Liver (tissue), 8 donors: ENCODE measurements at regions not wholly inside any gene's neighbourhood (a gene's known extent, or its start where the extent isn't known, plus 50 kb on each side); places are given as distances from the start of the nearest gene placed in this dataset.

Source experiments
- DNase-seq: peaks from one replicate; pipeline ENCODE4 v3.0.0-alpha.2; 2017; ENCODE audit warnings: low spot score
- H3K27ac ChIP-seq, 2 donors: one replicate each; pipeline ENCODE4 v1.7.0; 2013; ENCODE audit warnings: inconsistent platforms in 2 of 2, low read length in 2 of 2, control low read depth in 1 of 2, low read depth in 1 of 2, mild to moderate bottlenecking in 1 of 2
- H3K27me3 ChIP-seq, 4 donors: one replicate each; pipeline versions ENCODE4 v1.6.1 to v1.7.0; 2013; ENCODE audit warnings: low read length in 3 of 4, inconsistent platforms in 1 of 4, mild to moderate bottlenecking in 1 of 4, moderate library complexity in 1 of 4; ENCODE audit not compliant: control insufficient read depth in 4 of 4, insufficient read depth in 4 of 4
- H3K36me3 ChIP-seq, 4 donors: one replicate each; pipeline versions ENCODE4 v1.6.1 to v1.7.0; 2013; ENCODE audit warnings: low read length in 3 of 4, mild to moderate bottlenecking in 3 of 4, low read depth in 1 of 4, moderate library complexity in 1 of 4; ENCODE audit not compliant: control insufficient read depth in 4 of 4, insufficient read depth in 3 of 4
- H3K4me1 ChIP-seq, 4 donors: one replicate each; pipeline versions ENCODE4 v1.6.1 to v1.7.0; 2013; ENCODE audit warnings: low read length in 3 of 4, mild to moderate bottlenecking in 3 of 4, moderate library complexity in 1 of 4; ENCODE audit not compliant: control insufficient read depth in 4 of 4, insufficient read depth in 4 of 4
- H3K4me3 ChIP-seq, 3 donors: one replicate each; pipeline versions ENCODE4 v1.6.1 to v1.7.0; 2013; ENCODE audit warnings: low read length in 3 of 3, control low read depth in 1 of 3, low read depth in 1 of 3, mild to moderate bottlenecking in 1 of 3
- H3K9ac ChIP-seq, 2 donors: one replicate each; pipeline ENCODE4 v1.7.0; 2013; ENCODE audit warnings: low read length in 2 of 2, mild to moderate bottlenecking in 2 of 2, moderate library complexity in 2 of 2, control low read depth in 1 of 2, low read depth in 1 of 2
- H3K9me3 ChIP-seq, 4 donors: one replicate each; pipeline versions ENCODE4 v1.6.1 to v1.7.0; 2013; ENCODE audit warnings: low read length in 3 of 4; ENCODE audit not compliant: control insufficient read depth in 4 of 4
- ATF3 ChIP-seq: IDR thresholded peaks from 2 replicates; pipeline ENCODE4 v1.6.1; 2016; ENCODE audit warnings: antibody characterized with exemption
- EGR1 ChIP-seq, 2 donors: IDR thresholded peaks; 2 replicates each; pipeline ENCODE4 v1.6.1; 2016 to 2018; ENCODE audit warnings: antibody characterized with exemption in 2 of 2, low read depth in 2 of 2
- FOXA1 ChIP-seq: IDR thresholded peaks from 2 replicates; pipeline ENCODE4 v1.6.1; 2016; ENCODE audit warnings: antibody characterized with exemption
- FOXA2 ChIP-seq: IDR thresholded peaks from 2 replicates; pipeline ENCODE4 v1.6.1; 2016; ENCODE audit warnings: antibody characterized with exemption
- GABPA ChIP-seq, 2 donors: IDR thresholded peaks in 1 of 2; conservative IDR thresholded peaks in 1 of 2; 2 replicates each; pipeline ENCODE4 v1.6.1; 2016; ENCODE audit warnings: antibody characterized with exemption in 2 of 2, mild to moderate bottlenecking in 1 of 2, moderate library complexity in 1 of 2
- HNF4A ChIP-seq, 2 donors: conservative IDR thresholded peaks; 2 replicates each; pipeline ENCODE4 v1.6.1; 2016; ENCODE audit warnings: antibody characterized with exemption in 2 of 2, mild to moderate bottlenecking in 2 of 2
- HNF4G ChIP-seq: IDR thresholded peaks from 2 replicates; pipeline ENCODE4 v1.6.1; 2016; ENCODE audit warnings: antibody characterized with exemption
- JUND ChIP-seq, 2 donors: IDR thresholded peaks; 2 replicates each; pipeline ENCODE4 v1.6.1; 2016; ENCODE audit warnings: antibody characterized with exemption in 2 of 2
- NR2F2 ChIP-seq: IDR thresholded peaks from 2 replicates; pipeline ENCODE4 v1.6.1; 2016; ENCODE audit warnings: antibody characterized with exemption
- RAD21 ChIP-seq, 2 donors: IDR thresholded peaks; 2 replicates each; pipeline ENCODE4 v1.6.1; 2016; ENCODE audit warnings: antibody characterized with exemption in 2 of 2, mild to moderate bottlenecking in 2 of 2
- RXRA ChIP-seq, 2 donors: IDR thresholded peaks; 2 replicates each; pipeline ENCODE4 v1.6.1; 2017 to 2018; ENCODE audit warnings: antibody characterized with exemption in 2 of 2, mild to moderate bottlenecking in 1 of 2
- SP1 ChIP-seq: IDR thresholded peaks from 2 replicates; pipeline ENCODE4 v1.6.1; 2018; ENCODE audit warnings: antibody characterized with exemption, mild to moderate bottlenecking
- YY1 ChIP-seq: IDR thresholded peaks from 2 replicates; pipeline ENCODE4 v1.6.1; 2016; ENCODE audit warnings: antibody characterized with exemption, mild to moderate bottlenecking
- WGBS: extraction: QIAGEN DNeasy Blood & Tissue Kit; methylation state at CpG from one replicate; pipeline ENCODE4 v1.1.7; 2013; 5-methylcytosine and 5-hydroxymethylcytosine counted together
- TF ChIP-seq, protein P1 (sequence below): IDR thresholded peaks from 2 replicates; pipeline ENCODE4 v1.6.1; 2016; ENCODE audit warnings: antibody characterized with exemption
- TF ChIP-seq, protein P2 (sequence below): fragments of 150-350 bp; IDR thresholded peaks from 2 replicates; pipeline ENCODE4 v1.5.1; 2017; ENCODE audit warnings: improper control_type of control experiment, low read depth, low read length; ENCODE audit not compliant: missing input control
- TF ChIP-seq, protein P3 (sequence below): IDR thresholded peaks from 2 replicates; pipeline ENCODE4 v1.6.1; 2016; ENCODE audit warnings: antibody characterized with exemption, mild to moderate bottlenecking
- TF ChIP-seq, protein P4 (sequence below): IDR thresholded peaks from 2 replicates; pipeline ENCODE4 v1.6.1; 2016; ENCODE audit warnings: antibody characterized with exemption
- donor health status: healthy.
- donor health status: healthy.
- donor health status: healthy.
- donor health status: healthy.
- donor health status: healthy.

DNA sequence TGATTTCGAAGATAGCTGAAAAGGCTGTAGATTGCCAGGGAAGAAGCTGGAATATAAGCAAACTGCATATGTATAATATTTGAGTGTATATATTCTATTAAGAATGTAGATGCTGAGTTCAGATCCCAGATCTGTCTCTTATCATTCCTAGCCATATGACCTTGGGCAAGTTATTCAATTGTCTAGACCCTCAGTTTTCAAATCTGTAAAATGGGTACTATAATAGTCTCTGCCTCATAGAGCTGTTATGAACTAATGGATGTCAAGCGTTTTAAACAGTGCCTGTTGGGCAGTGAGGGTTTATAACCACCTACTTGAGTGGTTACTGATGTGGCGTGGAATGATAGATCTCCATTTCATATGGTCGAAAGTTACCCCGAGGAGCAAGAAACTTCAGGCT is 130.4 kb downstream of the GAS1 start:
- Histone ChIP-seq H3K27me3 (peaks cover 0 to 4% (median 0%) of the 10 kb centered on the region in 4 donors), H3K27ac (no peak overlapping the region), H3K9me3 (peaks cover 7 to 21% (median 12%) of the 10 kb centered on the region in 4 donors), H3K4me3 (no peak overlapping the region), H3K36me3 (no peaks in the 10 kb centered on the region), H3K9ac (no peak overlapping the region), H3K4me1 (no peaks in the 10 kb centered on the region)
- DNase-seq: no peak
- WGBS: 91% methylated on average over 5 of the region's 5 CpGs
- TF ChIP-seq, protein P1, sequence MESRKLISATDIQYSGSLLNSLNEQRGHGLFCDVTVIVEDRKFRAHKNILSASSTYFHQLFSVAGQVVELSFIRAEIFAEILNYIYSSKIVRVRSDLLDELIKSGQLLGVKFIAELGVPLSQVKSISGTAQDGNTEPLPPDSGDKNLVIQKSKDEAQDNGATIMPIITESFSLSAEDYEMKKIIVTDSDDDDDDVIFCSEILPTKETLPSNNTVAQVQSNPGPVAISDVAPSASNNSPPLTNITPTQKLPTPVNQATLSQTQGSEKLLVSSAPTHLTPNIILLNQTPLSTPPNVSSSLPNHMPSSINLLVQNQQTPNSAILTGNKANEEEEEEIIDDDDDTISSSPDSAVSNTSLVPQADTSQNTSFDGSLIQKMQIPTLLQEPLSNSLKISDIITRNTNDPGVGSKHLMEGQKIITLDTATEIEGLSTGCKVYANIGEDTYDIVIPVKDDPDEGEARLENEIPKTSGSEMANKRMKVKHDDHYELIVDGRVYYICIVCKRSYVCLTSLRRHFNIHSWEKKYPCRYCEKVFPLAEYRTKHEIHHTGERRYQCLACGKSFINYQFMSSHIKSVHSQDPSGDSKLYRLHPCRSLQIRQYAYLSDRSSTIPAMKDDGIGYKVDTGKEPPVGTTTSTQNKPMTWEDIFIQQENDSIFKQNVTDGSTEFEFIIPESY: no peak
- TF ChIP-seq JUND (IDR thresholded peaks at IDR 0.05): no peak
- no peak for TF ChIP-seq FOXA2
- TF ChIP-seq YY1: no peak
- no peak for TF ChIP-seq HNF4G
- TF ChIP-seq, protein P2, sequence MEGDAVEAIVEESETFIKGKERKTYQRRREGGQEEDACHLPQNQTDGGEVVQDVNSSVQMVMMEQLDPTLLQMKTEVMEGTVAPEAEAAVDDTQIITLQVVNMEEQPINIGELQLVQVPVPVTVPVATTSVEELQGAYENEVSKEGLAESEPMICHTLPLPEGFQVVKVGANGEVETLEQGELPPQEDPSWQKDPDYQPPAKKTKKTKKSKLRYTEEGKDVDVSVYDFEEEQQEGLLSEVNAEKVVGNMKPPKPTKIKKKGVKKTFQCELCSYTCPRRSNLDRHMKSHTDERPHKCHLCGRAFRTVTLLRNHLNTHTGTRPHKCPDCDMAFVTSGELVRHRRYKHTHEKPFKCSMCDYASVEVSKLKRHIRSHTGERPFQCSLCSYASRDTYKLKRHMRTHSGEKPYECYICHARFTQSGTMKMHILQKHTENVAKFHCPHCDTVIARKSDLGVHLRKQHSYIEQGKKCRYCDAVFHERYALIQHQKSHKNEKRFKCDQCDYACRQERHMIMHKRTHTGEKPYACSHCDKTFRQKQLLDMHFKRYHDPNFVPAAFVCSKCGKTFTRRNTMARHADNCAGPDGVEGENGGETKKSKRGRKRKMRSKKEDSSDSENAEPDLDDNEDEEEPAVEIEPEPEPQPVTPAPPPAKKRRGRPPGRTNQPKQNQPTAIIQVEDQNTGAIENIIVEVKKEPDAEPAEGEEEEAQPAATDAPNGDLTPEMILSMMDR: no peak
- TF ChIP-seq SP1: no peak
- TF ChIP-seq GABPA (IDR thresholded peaks at IDR 0.05 in 1 of 2, conservative IDR thresholded peaks at IDR 0.05 in 1 of 2): no peak
- no peak for TF ChIP-seq NR2F2
- TF ChIP-seq ATF3: no peak
- no peak for TF ChIP-seq FOXA1

GRCh38 chr9:86816366-86816765 is 130.9 kb downstream of the GAS1 start:
- no peaks in the 10 kb centered on the region for H3K4me1 ChIP-seq
- H3K4me3 ChIP-seq: no peak overlapping the region
- WGBS: 72% methylated on average over 2 of the region's 2 CpGs
- no peaks in the 10 kb centered on the region for H3K36me3 ChIP-seq
- peaks cover 0 to 4% (median 0%) of the 10 kb centered on the region in 4 donors for H3K27me3 ChIP-seq
- no peak for DNase-seq
- no peak for TF ChIP-seq EGR1 (IDR thresholded peaks at IDR 0.05; ENCODE audit: low read depth in 2 of 2)
- TF ChIP-seq, protein P3, sequence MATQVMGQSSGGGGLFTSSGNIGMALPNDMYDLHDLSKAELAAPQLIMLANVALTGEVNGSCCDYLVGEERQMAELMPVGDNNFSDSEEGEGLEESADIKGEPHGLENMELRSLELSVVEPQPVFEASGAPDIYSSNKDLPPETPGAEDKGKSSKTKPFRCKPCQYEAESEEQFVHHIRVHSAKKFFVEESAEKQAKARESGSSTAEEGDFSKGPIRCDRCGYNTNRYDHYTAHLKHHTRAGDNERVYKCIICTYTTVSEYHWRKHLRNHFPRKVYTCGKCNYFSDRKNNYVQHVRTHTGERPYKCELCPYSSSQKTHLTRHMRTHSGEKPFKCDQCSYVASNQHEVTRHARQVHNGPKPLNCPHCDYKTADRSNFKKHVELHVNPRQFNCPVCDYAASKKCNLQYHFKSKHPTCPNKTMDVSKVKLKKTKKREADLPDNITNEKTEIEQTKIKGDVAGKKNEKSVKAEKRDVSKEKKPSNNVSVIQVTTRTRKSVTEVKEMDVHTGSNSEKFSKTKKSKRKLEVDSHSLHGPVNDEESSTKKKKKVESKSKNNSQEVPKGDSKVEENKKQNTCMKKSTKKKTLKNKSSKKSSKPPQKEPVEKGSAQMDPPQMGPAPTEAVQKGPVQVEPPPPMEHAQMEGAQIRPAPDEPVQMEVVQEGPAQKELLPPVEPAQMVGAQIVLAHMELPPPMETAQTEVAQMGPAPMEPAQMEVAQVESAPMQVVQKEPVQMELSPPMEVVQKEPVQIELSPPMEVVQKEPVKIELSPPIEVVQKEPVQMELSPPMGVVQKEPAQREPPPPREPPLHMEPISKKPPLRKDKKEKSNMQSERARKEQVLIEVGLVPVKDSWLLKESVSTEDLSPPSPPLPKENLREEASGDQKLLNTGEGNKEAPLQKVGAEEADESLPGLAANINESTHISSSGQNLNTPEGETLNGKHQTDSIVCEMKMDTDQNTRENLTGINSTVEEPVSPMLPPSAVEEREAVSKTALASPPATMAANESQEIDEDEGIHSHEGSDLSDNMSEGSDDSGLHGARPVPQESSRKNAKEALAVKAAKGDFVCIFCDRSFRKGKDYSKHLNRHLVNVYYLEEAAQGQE: no peak
- TF ChIP-seq RXRA (IDR thresholded peaks at IDR 0.05): no peak
- TF ChIP-seq, protein P1: no peak
- TF ChIP-seq, protein P4, sequence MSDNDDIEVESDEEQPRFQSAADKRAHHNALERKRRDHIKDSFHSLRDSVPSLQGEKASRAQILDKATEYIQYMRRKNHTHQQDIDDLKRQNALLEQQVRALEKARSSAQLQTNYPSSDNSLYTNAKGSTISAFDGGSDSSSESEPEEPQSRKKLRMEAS: no peak
- TF ChIP-seq HNF4A (conservative IDR thresholded peaks at IDR 0.05): no peak
- TF ChIP-seq, protein P2: no peak
- TF ChIP-seq RAD21 (IDR thresholded peaks at IDR 0.05): no peak
- no peak for TF ChIP-seq FOXA1
- no peak for TF ChIP-seq FOXA2
- peaks cover 7 to 21% (median 12%) of the 10 kb centered on the region in 4 donors for H3K9me3 ChIP-seq
- H3K27ac ChIP-seq: no peak overlapping the region
- H3K9ac ChIP-seq: no peak overlapping the region
